GM11168 (cell line): ENCODE measurements at regions not wholly inside any gene's neighbourhood (a gene's known extent, or its start where the extent isn't known, plus 50 kb on each side); places are given as distances from the start of the nearest gene placed in this dataset.

Experiments
- in situ Hi-C: fragments of 300-500 bp; cut with MboI; formaldehyde crosslinking; loops from one replicate; pipeline ENCODE4 v1.12.0; 2022; ENCODE audit warnings: low sequenced_read_pairs; ENCODE audit not compliant: unreplicated experiment

- in situ Hi-C loops, result no loop called here
These were observed 92.8 kb upstream of the BTN3A2 start for GRCh38 chr6:26272171-26272637.

- in situ Hi-C loops, result no loop called here
These were observed 91.1 kb upstream of the BTN3A2 start for GRCh38 chr6:26273673-26274588.

GRCh38 chr6:26275663-26276062 is 89.3 kb upstream of the BTN3A2 start:
- in situ Hi-C loops, result loop anchor here (25.0 kb wide), 1 partner anchor 862 kb away; a partner anchor contains a TSS

- in situ Hi-C loops, result loop anchor here (25.0 kb wide), 1 partner anchor 860 kb away; a partner anchor contains a TSS
These were observed 88.0 kb upstream of the BTN3A2 start for GRCh38 chr6:26276841-26277648.

- in situ Hi-C loops, result loop anchor here (25.0 kb wide), 1 partner anchor 859 kb away; a partner anchor contains a TSS
These were observed 86.5 kb upstream of the BTN3A2 start for GRCh38 chr6:26278536-26278935.

GRCh38 chr6:26279371-26279770 is 85.6 kb upstream of the BTN3A2 start:
- in situ Hi-C loops, result loop anchor here (25.0 kb wide), 1 partner anchor 858 kb away; a partner anchor contains a TSS

- in situ Hi-C loops, result loop anchor here (25.0 kb wide), 1 partner anchor 857 kb away; a partner anchor contains a TSS
These were observed 84.6 kb upstream of the BTN3A2 start for GRCh38 chr6:26280407-26280806.

- in situ Hi-C loops, result loop anchor here (25.0 kb wide), 1 partner anchor 853 kb away; a partner anchor contains a TSS
These were observed 80.4 kb upstream of the BTN3A2 start for GRCh38 chr6:26284537-26285142.

- in situ Hi-C loops, result loop anchor here (25.0 kb wide), 1 partner anchor 852 kb away; a partner anchor contains a TSS
These were observed 79.6 kb upstream of the BTN3A2 start for GRCh38 chr6:26285143-26286134.

- in situ Hi-C loops, result loop anchor here (25.0 kb wide), 1 partner anchor 851 kb away; a partner anchor contains a TSS
These were observed 78.7 kb upstream of the BTN3A2 start for GRCh38 chr6:26286168-26286877.

- in situ Hi-C loops, result loop anchor here (25.0 kb wide), 1 partner anchor 849 kb away; a partner anchor contains a TSS
These were observed 76.8 kb upstream of the BTN3A2 start for GRCh38 chr6:26288155-26288554.

GRCh38 chr6:26290941-26291340 is 74.1 kb upstream of the BTN3A2 start:
- in situ Hi-C loops, result loop anchor here (25.0 kb wide), 1 partner anchor 846 kb away; a partner anchor contains a TSS

GRCh38 chr6:26292709-26293108 is 72.3 kb upstream of the BTN3A2 start:
- in situ Hi-C loops, result loop anchor here (25.0 kb wide), 1 partner anchor 845 kb away; a partner anchor contains a TSS

GRCh38 chr6:26294302-26294701 is 70.7 kb upstream of the BTN3A2 start:
- in situ Hi-C loops, result loop anchor here (25.0 kb wide), 1 partner anchor 843 kb away; a partner anchor contains a TSS

GRCh38 chr6:26295691-26296555 is 69.1 kb upstream of the BTN3A2 start:
- in situ Hi-C loops, result loop anchor here (25.0 kb wide), 1 partner anchor 841 kb away; a partner anchor contains a TSS

GRCh38 chr6:26296556-26296856 is 68.5 kb upstream of the BTN3A2 start:
- in situ Hi-C loops, result loop anchor here (25.0 kb wide), 1 partner anchor 841 kb away; a partner anchor contains a TSS
